Osteoblast (primary cell): ENCODE measurements at regions not wholly inside any gene's neighbourhood (a gene's known extent, or its start where the extent isn't known, plus 50 kb on each side); places are given as distances from the start of the nearest gene placed in this dataset.

ENCODE experiments used
- DNase-seq: peaks from one replicate; pipeline ENCODE4 v3.0.0; 2011; ENCODE audit warnings: low spot score, mixed read lengths; ENCODE audit not compliant: insufficient read length; ENCODE audit errors: missing footprints
- H2AFZ ChIP-seq: 2 replicates; pipeline ENCODE4 v1.6.0; 2011; ENCODE audit warnings: mild to moderate bottlenecking, low read length
- H3K27ac ChIP-seq: 2 replicates; pipeline ENCODE4 v1.5.1; 2011; ENCODE audit warnings: mild to moderate bottlenecking, low read depth, low read length, moderate library complexity
- H3K27me3 ChIP-seq: 2 replicates; pipeline ENCODE4 v1.6.0; 2012; ENCODE audit warnings: mild to moderate bottlenecking, control low read depth, inconsistent platforms, low read length, moderate library complexity; ENCODE audit not compliant: insufficient read depth
- H3K36me3 ChIP-seq: 2 replicates; pipeline ENCODE4 v1.5.1; 2011; ENCODE audit warnings: mild to moderate bottlenecking, low read length, control low read depth, moderate library complexity; ENCODE audit not compliant: insufficient read depth
- H3K4me1 ChIP-seq: 2 replicates; pipeline ENCODE4 v1.5.1; 2011; ENCODE audit warnings: mild to moderate bottlenecking, low read length, control low read depth, moderate library complexity; ENCODE audit not compliant: insufficient read depth
- H3K4me2 ChIP-seq: 2 replicates; pipeline ENCODE4 v1.6.0; 2011; ENCODE audit warnings: mild to moderate bottlenecking, low read length; ENCODE audit not compliant: insufficient read depth
- H3K4me3 ChIP-seq: fragments of 200-600 bp; sonication (generic); 3 replicates; pipeline ENCODE4 v1.5.1; 2012; ENCODE audit warnings: mild to moderate bottlenecking, low read length, inconsistent platforms; ENCODE audit not compliant: insufficient read depth
- H3K79me2 ChIP-seq: 2 replicates; pipeline ENCODE4 v1.6.0; 2012; ENCODE audit warnings: mild to moderate bottlenecking, low read length, control low read depth, inconsistent platforms; ENCODE audit not compliant: insufficient read depth
- H3K9me3 ChIP-seq: 2 replicates; pipeline ENCODE4 v1.5.1; 2011; ENCODE audit warnings: low read depth, low read length, control low read depth
- H4K20me1 ChIP-seq: 2 replicates; pipeline ENCODE4 v1.6.0; 2012; ENCODE audit warnings: mild to moderate bottlenecking, low read length, control low read depth; ENCODE audit not compliant: insufficient read depth
- CTCF ChIP-seq: IDR thresholded peaks from 2 replicates; pipeline ENCODE4 v1.5.1; 2011; ENCODE audit warnings: mild to moderate bottlenecking, low read depth, low read length, moderate library complexity; ENCODE audit errors: extremely low read depth

GRCh38 chr20:58136149-58136484, 92.3 kb downstream of the ANKRD60 start:
- H3K79me2 ChIP-seq: no peaks in the 10 kb centered on the region
- H3K27ac ChIP-seq: no peak overlapping the region
- DNase-seq: no peak
- H3K4me3 ChIP-seq: no peak overlapping the region
- no peaks in the 10 kb centered on the region for H3K9me3 ChIP-seq
- no peak for TF ChIP-seq CTCF
- H2AFZ ChIP-seq: no peak overlapping the region
- no peaks in the 10 kb centered on the region for H4K20me1 ChIP-seq
- peaks cover 31% of the 10 kb centered on the region for H3K27me3 ChIP-seq
- H3K4me2 ChIP-seq: no peak overlapping the region
- no peaks in the 10 kb centered on the region for H3K36me3 ChIP-seq
- peaks cover 16% of the 10 kb centered on the region for H3K4me1 ChIP-seq

GRCh38 chr20:58135441-58136148, 92.9 kb downstream of the ANKRD60 start:
- Histone ChIP-seq H3K79me2 (no peaks in the 10 kb centered on the region), H3K4me1 (peaks cover 20% of the 10 kb centered on the region), H3K27ac (no peak overlapping the region), H3K9me3 (no peaks in the 10 kb centered on the region), H4K20me1 (no peaks in the 10 kb centered on the region), H2AFZ (no peak overlapping the region), H3K4me3 (no peak overlapping the region), H3K4me2 (no peak overlapping the region), H3K36me3 (no peaks in the 10 kb centered on the region), H3K27me3 (peaks cover 28% of the 10 kb centered on the region)
- TF ChIP-seq CTCF: no peak
- no peak for DNase-seq

- H3K27me3 ChIP-seq: peaks cover 34% of the 10 kb centered on the region
- H2AFZ ChIP-seq: no peak overlapping the region
- peak overlapping the region; percentile 21 for H3K4me2 ChIP-seq
- H4K20me1 ChIP-seq: no peaks in the 10 kb centered on the region
- no peaks in the 10 kb centered on the region for H3K9me3 ChIP-seq
- DNase-seq: peak; percentile 81
- H3K79me2 ChIP-seq: no peaks in the 10 kb centered on the region
- H3K27ac ChIP-seq: no peak overlapping the region
- peaks cover 21% of the 10 kb centered on the region for H3K4me1 ChIP-seq
- no peak overlapping the region for H3K4me3 ChIP-seq
- TF ChIP-seq CTCF: no peak
- H3K36me3 ChIP-seq: no peaks in the 10 kb centered on the region
Observed at GRCh38 chr20:58133020-58133808, 95.2 kb downstream of the ANKRD60 start.

- H3K4me2 ChIP-seq: peak overlapping the region; percentile 83
- H3K9me3 ChIP-seq: no peaks in the 10 kb centered on the region
- peaks cover 24% of the 10 kb centered on the region for H3K4me1 ChIP-seq
- DNase-seq: no peak
- H2AFZ ChIP-seq: peak overlapping the region; percentile 64
- peak overlapping the region; percentile 42 for H3K27ac ChIP-seq
- H3K79me2 ChIP-seq: no peaks in the 10 kb centered on the region
- TF ChIP-seq CTCF: no peak
- H3K4me3 ChIP-seq: peak overlapping the region; percentile 64
- peaks cover 27% of the 10 kb centered on the region for H3K27me3 ChIP-seq
- no peaks in the 10 kb centered on the region for H4K20me1 ChIP-seq
- H3K36me3 ChIP-seq: no peaks in the 10 kb centered on the region
Observed at GRCh38 chr20:58131551-58132142, 96.8 kb downstream of the ANKRD60 start.
